ENCODE measurements at regions not wholly inside any gene's neighbourhood (a gene's known extent, or its start where the extent isn't known, plus 50 kb on each side); places are given as distances from the start of the nearest gene placed in this dataset.

- DNase-seq: no peak
Observed at GRCh38 chr1:34270181-34270580, 93.5 kb downstream of the C1orf94 start.

GRCh38 chr1:34272152-34272551 lies 95.4 kb downstream of the C1orf94 start:
- no peak for DNase-seq

- DNase-seq: no peak
Observed at GRCh38 chr1:34275150-34275549, 98.4 kb downstream of the C1orf94 start.

GRCh38 chr1:34276606-34277005 lies 99.9 kb downstream of the C1orf94 start:
- no peak for DNase-seq

GRCh38 chr1:34277150-34277549 lies 100.4 kb downstream of the C1orf94 start:
- no peak for DNase-seq

- DNase-seq: no peak
Observed at GRCh38 chr1:34278211-34278610, 101.5 kb downstream of the C1orf94 start.

- no peak for DNase-seq
Observed at GRCh38 chr1:34279971-34280370, 103.3 kb downstream of the C1orf94 start.

- no peak for DNase-seq
Observed at GRCh38 chr1:34280509-34280908, 103.8 kb downstream of the C1orf94 start.

GRCh38 chr1:34283142-34283541 lies 106.4 kb downstream of the C1orf94 start:
- DNase-seq: no peak

GRCh38 chr1:34286511-34286910 lies 109.8 kb downstream of the C1orf94 start:
- DNase-seq: no peak

- no peak for DNase-seq
Observed at GRCh38 chr1:34290831-34291230, 114.1 kb downstream of the C1orf94 start.

GRCh38 chr1:34292472-34292871 lies 115.8 kb downstream of the C1orf94 start:
- peak; percentile 52 for DNase-seq

- no peak for DNase-seq
Observed at GRCh38 chr1:34296059-34296458, 119.4 kb downstream of the C1orf94 start.

- no peak for DNase-seq
Observed at GRCh38 chr1:34302798-34303197, 126.1 kb downstream of the C1orf94 start.

GRCh38 chr1:34303218-34303617 lies 126.5 kb downstream of the C1orf94 start:
- no peak for DNase-seq

- DNase-seq: no peak
Observed at GRCh38 chr1:34306568-34306967, 129.9 kb downstream of the C1orf94 start.

- no peak for DNase-seq
Observed at GRCh38 chr1:34312359-34312758, 135.7 kb downstream of the C1orf94 start.

- DNase-seq: no peak
Observed at GRCh38 chr1:34315974-34316373, 139.3 kb downstream of the C1orf94 start.

- DNase-seq: no peak
Observed at GRCh38 chr1:34316773-34317172, 140.1 kb downstream of the C1orf94 start.

GRCh38 chr1:34319218-34319617 lies 142.5 kb downstream of the C1orf94 start:
- no peak for DNase-seq

- DNase-seq: peak; percentile 9
Observed at GRCh38 chr1:34320053-34320669, 143.5 kb downstream of the C1orf94 start.

GRCh38 chr1:34322969-34323368 lies 146.3 kb downstream of the C1orf94 start:
- no peak for DNase-seq

- no peak for DNase-seq
Observed at GRCh38 chr1:34324879-34325440, 148.3 kb downstream of the C1orf94 start.

GRCh38 chr1:34328281-34328799 lies 151.6 kb downstream of the C1orf94 start:
- no peak for DNase-seq

GRCh38 chr1:34330061-34330460 lies 153.4 kb downstream of the C1orf94 start:
- DNase-seq: no peak
